Esophagus squamous epithelium (tissue), 4 donors: ENCODE measurements at regions not wholly inside any gene's neighbourhood (a gene's known extent, or its start where the extent isn't known, plus 50 kb on each side); places are given as distances from the start of the nearest gene placed in this dataset.

ENCODE experiments used
- POLR2A ChIP-seq, 4 donors: fragments of 450-650 bp; IDR thresholded peaks; one replicate each; pipeline ENCODE4 v1.6.1; 2017; ENCODE audit warnings: antibody characterized with exemption in 4 of 4, mild to moderate bottlenecking in 4 of 4, moderate library complexity in 3 of 4
- TF ChIP-seq, protein P1 (sequence below), 6 experiments: fragments of 450-650 bp in 4 of 6; fragments of 200-600 bp in 2 of 6; sonication (generic) in 2 of 6; IDR thresholded peaks; one replicate each; pipeline ENCODE4 v1.5.1; 2016 to 2019; ENCODE audit warnings: antibody characterized with exemption in 6 of 6, mild to moderate bottlenecking in 4 of 6, moderate library complexity in 4 of 6

DNA sequence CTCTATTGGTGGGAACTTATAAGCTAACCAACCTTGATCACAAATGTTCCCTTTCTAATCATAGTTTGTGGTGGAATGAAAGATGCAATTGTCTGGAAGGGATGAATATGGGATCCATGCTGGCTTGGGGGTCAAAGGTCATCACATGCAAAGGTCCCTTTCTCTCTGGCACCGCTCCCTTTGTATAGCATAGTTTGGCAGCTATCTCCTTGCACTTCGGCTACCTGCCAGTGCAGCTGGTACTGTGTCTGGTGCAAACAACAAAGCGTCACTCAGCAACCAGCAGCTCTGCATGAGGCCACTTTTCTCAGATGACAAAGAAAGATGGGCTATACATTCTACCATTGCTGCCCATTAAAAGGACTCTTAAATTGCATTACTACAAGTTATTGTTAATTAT, 188.2 kb upstream of the NFIA start:
- TF ChIP-seq, protein P1, sequence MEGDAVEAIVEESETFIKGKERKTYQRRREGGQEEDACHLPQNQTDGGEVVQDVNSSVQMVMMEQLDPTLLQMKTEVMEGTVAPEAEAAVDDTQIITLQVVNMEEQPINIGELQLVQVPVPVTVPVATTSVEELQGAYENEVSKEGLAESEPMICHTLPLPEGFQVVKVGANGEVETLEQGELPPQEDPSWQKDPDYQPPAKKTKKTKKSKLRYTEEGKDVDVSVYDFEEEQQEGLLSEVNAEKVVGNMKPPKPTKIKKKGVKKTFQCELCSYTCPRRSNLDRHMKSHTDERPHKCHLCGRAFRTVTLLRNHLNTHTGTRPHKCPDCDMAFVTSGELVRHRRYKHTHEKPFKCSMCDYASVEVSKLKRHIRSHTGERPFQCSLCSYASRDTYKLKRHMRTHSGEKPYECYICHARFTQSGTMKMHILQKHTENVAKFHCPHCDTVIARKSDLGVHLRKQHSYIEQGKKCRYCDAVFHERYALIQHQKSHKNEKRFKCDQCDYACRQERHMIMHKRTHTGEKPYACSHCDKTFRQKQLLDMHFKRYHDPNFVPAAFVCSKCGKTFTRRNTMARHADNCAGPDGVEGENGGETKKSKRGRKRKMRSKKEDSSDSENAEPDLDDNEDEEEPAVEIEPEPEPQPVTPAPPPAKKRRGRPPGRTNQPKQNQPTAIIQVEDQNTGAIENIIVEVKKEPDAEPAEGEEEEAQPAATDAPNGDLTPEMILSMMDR (IDR thresholded peaks at IDR 0.05): no peak
- no peak for TF ChIP-seq POLR2A (IDR thresholded peaks at IDR 0.05)
